Daoy (cell line): ENCODE measurements at regions not wholly inside any gene's neighbourhood (a gene's known extent, or its start where the extent isn't known, plus 50 kb on each side); places are given as distances from the start of the nearest gene placed in this dataset.

Source experiments
- DNase-seq: peaks from one replicate; pipeline ENCODE4 v3.0.0-alpha.2; 2015; ENCODE audit warnings: low read depth

- no peak for DNase-seq
Observed at GRCh38 chr5:108649646-108650045, 98.1 kb upstream of the FER start.

DNA sequence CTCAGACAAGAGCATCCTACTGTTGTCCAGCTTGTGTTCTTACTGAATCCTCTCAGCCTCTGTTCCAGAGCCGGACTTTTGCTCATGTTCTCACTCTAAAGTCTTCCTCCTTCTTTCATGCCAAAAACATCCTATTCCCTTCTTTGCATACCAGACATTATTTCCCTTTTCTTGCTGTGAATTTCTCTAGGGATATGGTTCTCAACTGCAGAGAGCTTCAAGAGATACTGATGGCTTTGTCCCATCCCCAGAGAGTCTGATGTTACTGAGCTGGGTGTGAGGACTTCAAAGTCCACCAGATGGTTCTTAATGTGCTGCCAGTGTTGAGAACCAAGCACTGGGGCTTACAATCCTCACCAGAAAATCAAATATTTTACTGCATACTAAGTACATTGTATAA, 98.6 kb upstream of the FER start:
- DNase-seq: no peak

GRCh38 chr5:108642170-108642906, 105.4 kb upstream of the FER start:
- DNase-seq: peak; percentile 69

GRCh38 chr5:108641596-108641995, 106.1 kb upstream of the FER start:
- DNase-seq: no peak

- no peak for DNase-seq
Observed at GRCh38 chr5:108639366-108639765, 108.3 kb upstream of the FER start.

- no peak for DNase-seq
Observed at GRCh38 chr5:108638021-108638420, 109.7 kb upstream of the FER start.

DNA sequence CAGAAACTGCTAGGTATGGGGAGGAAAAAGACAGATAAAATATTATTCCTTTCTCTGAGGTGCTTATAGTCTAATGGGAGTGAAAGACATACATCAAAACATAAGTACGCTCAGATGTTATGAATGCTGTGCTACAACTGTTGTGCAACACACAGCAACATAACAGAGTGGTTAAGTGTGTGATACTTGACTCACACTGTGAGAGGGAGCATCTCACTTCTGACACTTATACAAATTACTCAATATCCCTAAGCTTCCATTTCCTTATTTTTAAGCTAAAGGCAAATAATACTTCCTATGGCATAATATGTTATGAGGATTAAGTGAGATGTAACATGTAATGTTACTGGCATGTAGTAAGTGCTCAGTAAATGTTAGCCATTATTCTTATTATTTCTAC, 110.6 kb upstream of the FER start:
- DNase-seq: no peak

DNA sequence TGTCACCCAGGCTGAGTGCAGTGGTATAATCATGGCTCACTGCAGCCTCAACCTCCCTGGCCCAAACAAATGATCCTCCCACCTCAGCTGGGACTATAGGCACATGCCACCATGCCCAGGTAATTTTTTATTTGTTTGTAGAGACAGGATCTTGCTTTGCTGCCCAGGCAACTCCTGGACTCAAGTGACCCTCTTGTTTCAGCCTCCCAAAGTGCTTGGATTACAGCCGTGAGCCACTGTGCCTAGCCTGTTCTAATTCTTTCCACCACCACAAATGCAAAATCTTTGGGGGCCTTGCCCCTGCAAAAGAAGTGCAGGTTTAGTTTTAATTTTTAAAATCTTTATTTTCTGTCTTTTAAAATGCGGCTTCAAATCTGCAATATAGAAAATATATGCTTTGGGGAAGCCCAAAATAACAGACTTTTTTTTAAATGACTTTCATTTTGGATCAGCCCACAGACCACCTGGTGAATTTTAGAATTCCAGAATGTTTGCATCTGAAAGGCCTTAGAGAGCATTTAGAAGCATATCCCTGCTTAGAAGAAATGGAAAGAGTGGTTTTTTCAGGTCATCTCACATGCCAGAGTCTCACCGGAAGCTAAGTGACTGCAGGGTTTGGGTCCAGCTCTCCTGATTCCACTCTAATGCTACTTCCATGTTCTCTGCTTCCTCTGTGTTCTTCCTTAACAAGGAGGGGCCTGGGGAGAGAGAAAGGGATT, 111.4 kb upstream of the FER start:
- no peak for DNase-seq

DNA sequence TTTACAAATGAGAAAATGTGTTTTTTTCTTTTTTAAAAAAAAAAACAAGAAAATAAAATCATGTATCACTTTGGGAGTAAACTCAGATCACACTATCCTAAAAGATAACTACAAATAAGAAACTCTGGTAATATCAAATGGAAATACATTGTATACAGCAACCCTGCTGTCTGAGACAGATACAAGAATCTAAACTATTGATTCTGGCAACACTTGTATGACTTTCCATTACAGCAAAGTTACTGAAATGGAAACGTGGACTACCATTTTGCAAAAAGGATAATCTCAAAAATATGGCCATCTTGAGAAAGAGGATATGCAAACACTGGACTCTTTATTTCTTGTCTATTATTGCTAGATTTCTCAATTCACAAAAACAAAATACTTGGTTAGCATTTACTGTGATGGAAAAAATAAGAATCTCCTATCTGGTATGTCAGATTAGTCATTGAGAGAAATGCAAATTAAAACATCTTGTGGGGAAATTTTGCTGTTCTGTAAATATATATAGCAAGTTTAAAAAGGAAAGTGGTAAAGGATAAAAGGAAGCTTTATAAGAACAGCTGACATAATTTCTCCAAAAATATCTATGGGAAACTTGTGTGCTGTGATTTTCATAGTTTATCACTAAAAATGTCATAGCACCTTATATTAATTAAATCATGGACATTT, 112.9 kb upstream of the FER start:
- DNase-seq: no peak

DNA sequence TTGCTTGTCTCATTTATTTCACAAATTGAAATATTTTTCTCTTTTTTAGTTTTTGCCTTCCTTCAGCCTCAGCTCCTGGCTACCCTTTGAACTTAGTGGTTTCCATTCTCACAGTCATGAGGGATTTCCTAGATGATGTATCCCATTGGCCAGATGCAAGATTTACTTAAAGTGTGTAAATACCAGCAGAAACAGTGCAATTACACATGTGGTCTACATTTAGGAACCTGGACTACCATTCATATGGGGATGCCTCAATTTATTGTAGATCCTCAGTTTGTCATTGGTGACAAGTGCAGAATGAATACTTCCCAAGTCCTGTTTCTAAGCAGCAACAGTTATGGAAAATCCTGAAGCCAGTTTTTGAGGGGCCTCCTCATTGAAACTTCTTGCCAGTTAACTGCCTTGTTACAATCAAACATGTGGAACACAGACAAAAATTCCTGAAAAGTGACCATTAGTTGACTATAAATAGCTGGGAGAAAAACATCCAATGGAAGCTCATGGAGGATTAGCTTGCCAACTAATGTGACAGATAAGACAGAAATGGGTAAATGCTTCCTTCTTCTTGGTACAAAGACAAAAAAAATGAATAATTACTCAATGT, 113.6 kb upstream of the FER start:
- no peak for DNase-seq

DNA sequence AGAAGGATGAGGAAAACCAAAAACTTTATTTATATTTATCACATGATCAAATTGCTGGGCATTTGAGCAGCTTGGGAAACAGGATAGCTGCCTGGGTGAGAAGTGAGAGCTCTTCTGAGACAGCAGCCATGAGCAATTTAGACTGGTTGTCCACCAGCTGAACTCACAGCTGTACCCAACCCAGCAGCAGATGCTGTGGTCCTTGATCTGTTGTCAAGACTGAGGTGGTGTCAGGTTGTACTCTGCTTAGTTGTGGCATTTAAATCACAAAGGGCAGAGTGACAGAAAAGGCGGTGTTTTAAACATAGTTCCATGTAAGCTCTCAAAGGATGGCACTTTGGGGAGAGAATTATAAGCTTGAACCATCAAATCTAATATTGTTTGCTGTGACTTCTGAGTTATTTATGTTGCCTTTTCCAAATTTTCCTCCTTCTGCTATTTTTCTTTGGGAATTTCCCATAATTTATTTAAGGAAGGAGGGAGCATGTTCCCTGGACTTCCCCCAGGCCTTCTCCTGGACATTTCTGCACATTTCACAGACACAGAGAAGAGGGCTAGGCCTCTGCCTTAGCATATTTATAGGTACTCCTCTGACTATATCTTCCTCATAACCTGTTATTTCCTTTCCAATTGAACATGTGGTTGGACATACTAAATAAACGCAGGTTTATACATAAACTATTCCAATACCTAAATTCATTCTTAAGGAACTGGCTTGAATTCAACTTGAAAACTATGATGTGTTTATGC, 117.7 kb upstream of the FER start:
- no peak for DNase-seq

DNA sequence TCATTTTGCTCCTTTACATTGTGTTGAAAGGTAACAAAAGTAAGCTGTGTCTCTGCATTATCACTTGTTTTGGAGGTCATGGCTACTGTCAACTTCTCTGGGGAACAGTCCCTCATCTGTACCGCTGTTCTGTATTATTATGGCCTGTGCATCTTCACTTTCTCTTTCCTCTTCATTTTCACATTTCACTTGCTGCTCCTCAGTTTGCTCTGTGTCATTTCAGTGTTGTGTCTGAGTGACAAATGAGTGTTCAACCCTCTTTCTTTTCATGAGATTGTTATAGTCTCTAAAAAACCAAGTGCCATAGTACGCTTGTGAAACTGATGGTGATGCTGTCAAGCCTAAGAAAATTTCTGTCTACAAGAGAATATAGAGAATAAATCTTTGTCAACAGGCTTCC, 122.0 kb upstream of the FER start:
- DNase-seq: no peak

DNA sequence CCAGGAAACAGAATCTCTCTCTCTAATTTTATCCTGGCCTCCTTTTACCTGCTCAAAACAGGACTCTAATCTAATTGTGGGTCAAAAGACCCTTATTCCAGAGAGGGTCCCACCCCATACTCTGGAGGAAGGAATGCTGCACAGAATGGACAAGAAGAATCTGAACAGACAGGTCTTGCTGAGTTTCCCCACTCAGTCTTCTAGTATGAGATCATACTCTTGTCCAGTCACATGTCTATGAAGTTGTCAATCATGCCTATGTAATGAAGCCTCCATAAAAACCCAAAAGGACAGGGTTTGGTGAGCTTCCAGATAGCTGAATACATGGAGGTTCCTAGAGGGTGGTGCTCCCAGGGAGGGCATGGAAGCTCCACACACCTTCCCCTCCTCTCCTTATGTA, 123.9 kb upstream of the FER start:
- no peak for DNase-seq

- DNase-seq: no peak
Observed at GRCh38 chr5:108620516-108620915, 127.2 kb upstream of the FER start.

- DNase-seq: peak; percentile 53
Observed at GRCh38 chr5:108619815-108620214, 127.9 kb upstream of the FER start.

DNA sequence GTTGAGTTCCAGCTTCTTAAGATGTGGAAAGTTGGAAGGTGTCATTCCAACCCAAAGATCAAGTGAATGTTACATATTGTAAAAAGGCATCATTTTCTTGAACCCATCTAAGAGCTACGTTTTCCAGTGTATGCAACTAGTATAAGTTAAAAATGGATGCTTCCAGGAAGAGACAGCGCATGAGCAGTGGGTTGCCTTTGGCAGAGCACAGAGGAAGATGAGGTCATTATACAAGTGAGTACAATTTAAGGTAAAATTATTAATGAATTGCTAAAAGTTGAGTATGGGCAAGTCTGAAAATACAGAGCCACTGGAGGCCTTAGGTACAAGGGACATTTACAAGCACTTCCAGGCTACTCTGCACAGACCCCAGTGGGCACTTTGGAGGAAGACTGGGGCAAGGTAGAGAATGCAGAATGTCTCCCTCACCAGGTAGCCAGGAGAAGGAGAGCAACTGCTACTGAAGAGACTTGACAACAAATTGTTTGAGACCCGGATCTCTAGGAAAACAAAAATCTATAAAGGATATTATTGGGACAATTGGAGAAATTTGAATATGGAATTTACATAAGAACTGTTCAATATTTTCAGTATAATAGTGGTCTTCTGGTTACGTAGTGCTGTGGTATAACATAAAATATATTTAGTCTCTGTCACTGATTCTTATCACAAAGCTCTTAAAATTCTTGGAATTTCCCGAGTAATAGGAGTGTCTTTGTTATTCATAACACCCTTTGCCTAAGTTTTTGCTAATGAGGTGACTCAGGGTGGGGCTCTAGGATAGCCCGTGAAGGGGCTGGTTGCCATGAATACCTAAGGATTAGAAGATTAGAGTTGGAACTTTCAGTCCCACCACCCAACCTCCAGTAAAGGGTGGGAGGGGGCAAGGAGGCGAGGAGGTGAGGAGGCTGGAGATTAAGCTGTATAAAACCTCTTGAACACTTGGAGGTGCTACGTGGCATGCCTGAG, 129.9 kb upstream of the FER start:
- peak; percentile 15 for DNase-seq

DNA sequence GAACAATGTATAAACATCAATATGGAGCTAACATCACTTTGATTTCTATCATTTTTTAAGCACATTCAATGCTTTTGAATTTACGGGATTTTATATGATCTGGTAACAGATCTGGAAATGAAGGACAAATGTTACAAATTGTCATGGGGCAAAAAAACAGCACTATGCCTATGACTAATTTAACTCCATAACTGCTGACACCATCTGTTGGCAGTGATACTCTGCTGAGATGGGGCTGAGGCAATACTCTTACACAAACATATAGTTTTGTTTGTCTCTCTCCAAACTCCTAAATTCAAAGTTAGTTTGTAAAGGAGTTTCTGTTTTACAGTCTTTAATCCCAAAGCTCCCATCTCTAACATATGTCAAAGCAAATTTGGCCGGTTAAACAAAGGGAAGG, 132.5 kb upstream of the FER start:
- DNase-seq: no peak

- no peak for DNase-seq
Observed at GRCh38 chr5:108607421-108607820, 140.3 kb upstream of the FER start.

- DNase-seq: no peak
Observed at GRCh38 chr5:108606185-108606584, 141.5 kb upstream of the FER start.

GRCh38 chr5:108602830-108603229, 144.9 kb upstream of the FER start:
- DNase-seq: no peak

DNA sequence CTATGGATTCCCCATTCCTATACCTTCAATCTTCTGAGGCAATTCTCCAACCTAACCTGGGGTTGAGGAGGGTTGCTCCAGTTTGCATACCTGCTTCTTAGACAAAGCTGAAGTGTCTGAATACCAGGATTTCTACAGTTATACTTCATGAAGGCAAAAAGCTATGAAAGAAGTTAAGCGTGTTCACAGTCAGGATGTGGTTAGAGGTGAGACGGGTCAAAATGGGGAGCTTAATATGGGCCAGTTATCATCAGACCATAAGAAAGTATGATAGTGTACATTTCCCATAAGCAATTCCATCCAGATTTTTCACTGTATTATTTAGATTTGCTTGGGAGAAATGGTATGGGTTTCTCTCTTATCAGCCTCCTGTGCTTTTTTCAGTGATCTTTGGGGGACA, 156.9 kb upstream of the FER start:
- DNase-seq: no peak
